Stimulated activated effector memory CD8-positive, alpha-beta T cell treated with anti-CD3 and anti-CD28 coated beads, Interleukin-12 subunit alpha, Interleukin-12 subunit beta, amount 100 ng/mL, for 72 hours (primary cell): ENCODE measurements at regions not wholly inside any gene's neighbourhood (a gene's known extent, or its start where the extent isn't known, plus 50 kb on each side); places are given as distances from the start of the nearest gene placed in this dataset.

Experiments
- ATAC-seq: fragments of 150-1000 bp; cut with Tn5 transposase; 2 replicates; pipeline ENCODE4 v1.10.0; 2021
- DNase-seq, 2 donors: peaks; one replicate each; pipeline ENCODE4 v3.0.0; 2021 to 2022; ENCODE audit warnings: low spot score in 2 of 2
- H3K27ac Mint-ChIP-seq: one replicate; pipeline ENCODE4 v1.8.0; 2022; ENCODE audit warnings: mild to moderate bottlenecking, mixed read lengths
- H3K36me3 Mint-ChIP-seq: one replicate; pipeline ENCODE4 v1.8.0; 2022; ENCODE audit warnings: mild to moderate bottlenecking, mixed read lengths
- H3K4me1 Mint-ChIP-seq: one replicate; pipeline ENCODE4 v1.8.0; 2022; ENCODE audit warnings: mixed read lengths
- H3K4me3 Mint-ChIP-seq: one replicate; pipeline ENCODE4 v1.8.0; 2022; ENCODE audit warnings: mild to moderate bottlenecking, mixed read lengths
- H3K9me3 Mint-ChIP-seq: one replicate; pipeline ENCODE4 v1.8.0; 2022; ENCODE audit warnings: mixed read lengths

DNA sequence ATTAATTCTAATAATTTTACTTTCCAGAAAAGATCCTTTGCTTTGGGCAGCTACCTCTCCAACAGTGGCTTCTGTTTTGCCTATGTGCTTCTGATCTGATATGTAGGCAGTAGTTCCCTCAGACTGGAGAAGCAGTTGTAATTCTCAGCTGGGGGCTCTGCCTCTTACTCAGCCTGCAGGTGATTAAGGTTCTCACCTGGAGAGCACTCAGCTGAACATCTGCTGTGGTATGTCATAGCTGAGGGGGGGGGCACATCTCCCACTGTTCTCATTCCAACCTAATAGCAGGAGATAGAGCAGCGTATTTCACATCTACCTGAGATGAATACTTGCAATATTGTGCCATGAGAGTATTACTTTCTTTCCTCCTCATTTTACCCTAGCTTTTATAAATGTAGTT lies 511.9 kb upstream of the CDH8 start:
- Mint-ChIP-seq H3K4me1 (no peaks in the 10 kb centered on the region), H3K9me3 (peaks cover 25% of the 10 kb centered on the region), H3K36me3 (no peaks in the 10 kb centered on the region), H3K4me3 (no peak overlapping the region), H3K27ac (no peak overlapping the region)
- DNase-seq = no peak
- no peak for ATAC-seq

DNA sequence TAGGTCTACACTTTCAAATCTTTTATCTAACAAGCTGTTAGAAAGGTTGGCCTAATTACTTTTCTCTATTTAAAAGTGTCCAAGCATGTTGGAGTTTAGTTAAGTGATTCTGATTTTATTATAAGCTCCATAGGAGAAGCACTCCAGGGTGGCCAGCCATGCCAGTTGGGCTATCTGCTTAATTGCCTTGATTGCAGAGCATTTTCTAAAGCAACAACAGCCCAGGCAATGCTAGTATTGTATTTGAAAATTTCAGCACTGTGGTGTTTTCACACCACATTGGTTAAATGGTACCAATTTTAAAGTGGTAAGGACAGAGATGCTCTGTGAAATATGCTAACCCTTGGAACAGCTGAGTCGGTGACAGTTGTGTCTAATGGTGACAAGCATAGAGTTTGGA lies 510.5 kb upstream of the CDH8 start:
- H3K36me3 Mint-ChIP-seq = no peaks in the 10 kb centered on the region
- DNase-seq = no peak
- H3K4me1 Mint-ChIP-seq = no peaks in the 10 kb centered on the region
- peaks cover 21% of the 10 kb centered on the region for H3K9me3 Mint-ChIP-seq
- H3K4me3 Mint-ChIP-seq = no peak overlapping the region
- H3K27ac Mint-ChIP-seq = no peak overlapping the region
- no peak for ATAC-seq

DNA sequence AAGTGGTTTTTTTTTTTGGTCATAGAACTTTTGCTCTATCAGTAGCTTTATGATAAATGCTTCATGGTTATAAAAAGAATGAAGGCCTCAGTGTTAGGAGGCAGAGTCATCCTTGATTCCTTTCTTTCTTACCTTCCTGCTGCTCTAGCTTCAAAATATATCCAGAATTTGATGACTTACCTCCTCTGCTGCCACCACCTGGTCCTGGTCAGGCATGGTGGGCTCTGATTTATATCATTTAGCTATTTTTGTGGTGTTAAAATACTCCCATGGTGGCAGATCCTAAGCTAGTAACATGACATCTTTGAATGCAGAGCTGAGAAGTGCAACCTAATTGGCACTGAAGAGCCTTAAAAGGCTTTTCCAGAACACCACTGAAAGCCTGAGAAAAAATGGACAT lies 508.8 kb upstream of the CDH8 start:
- no peak for DNase-seq
- ATAC-seq = no peak
- no peak overlapping the region for H3K27ac Mint-ChIP-seq
- no peaks in the 10 kb centered on the region for H3K36me3 Mint-ChIP-seq
- H3K4me3 Mint-ChIP-seq = no peak overlapping the region
- H3K9me3 Mint-ChIP-seq = peaks cover 17% of the 10 kb centered on the region
- no peaks in the 10 kb centered on the region for H3K4me1 Mint-ChIP-seq

DNA sequence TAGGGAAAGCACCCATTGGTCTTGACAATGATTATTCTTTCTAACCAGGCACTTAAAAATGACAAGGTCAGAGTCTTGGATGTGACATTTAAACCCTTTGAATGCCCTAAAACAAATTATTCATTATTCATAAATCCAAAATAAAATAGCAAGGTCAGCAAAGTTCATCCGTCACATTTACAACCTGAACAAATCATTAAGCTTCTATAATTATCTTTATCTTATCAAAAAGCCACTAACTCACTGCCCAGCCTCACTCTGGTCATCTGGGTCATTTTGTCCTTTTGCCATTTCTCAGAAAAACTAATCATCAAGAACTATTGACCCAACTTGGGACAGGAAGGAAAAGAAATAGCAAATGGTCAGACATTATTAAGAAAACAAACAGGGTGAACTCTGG lies 507.3 kb upstream of the CDH8 start:
- no peaks in the 10 kb centered on the region for H3K36me3 Mint-ChIP-seq
- no peaks in the 10 kb centered on the region for H3K4me1 Mint-ChIP-seq
- peaks cover 12% of the 10 kb centered on the region for H3K9me3 Mint-ChIP-seq
- H3K27ac Mint-ChIP-seq = no peak overlapping the region
- DNase-seq (no peak), ATAC-seq (no peak)
- no peak overlapping the region for H3K4me3 Mint-ChIP-seq

DNA sequence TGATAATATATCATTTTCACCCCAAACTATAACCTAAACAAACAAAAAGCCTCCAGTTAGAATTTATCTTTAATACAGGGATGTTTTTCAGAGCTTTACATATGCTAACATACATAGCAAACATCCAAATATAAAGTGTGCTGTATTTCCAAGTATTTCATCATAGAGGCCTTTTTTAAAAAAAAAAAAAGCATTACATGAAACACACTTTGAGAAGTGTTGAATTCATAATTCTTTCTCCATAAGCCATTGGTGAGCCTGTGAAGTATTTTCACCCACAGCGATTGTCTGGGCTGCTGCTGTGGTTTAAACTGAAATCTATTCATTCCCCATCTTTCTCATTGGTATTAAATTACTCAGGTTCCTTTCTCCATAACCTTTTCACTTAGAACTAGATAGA lies 503.4 kb upstream of the CDH8 start:
- H3K4me1 Mint-ChIP-seq = no peaks in the 10 kb centered on the region
- H3K27ac Mint-ChIP-seq = no peak overlapping the region
- H3K9me3 Mint-ChIP-seq = peaks cover 6% of the 10 kb centered on the region
- ATAC-seq (no peak), DNase-seq (no peak)
- H3K36me3 Mint-ChIP-seq = no peaks in the 10 kb centered on the region
- no peak overlapping the region for H3K4me3 Mint-ChIP-seq

DNA sequence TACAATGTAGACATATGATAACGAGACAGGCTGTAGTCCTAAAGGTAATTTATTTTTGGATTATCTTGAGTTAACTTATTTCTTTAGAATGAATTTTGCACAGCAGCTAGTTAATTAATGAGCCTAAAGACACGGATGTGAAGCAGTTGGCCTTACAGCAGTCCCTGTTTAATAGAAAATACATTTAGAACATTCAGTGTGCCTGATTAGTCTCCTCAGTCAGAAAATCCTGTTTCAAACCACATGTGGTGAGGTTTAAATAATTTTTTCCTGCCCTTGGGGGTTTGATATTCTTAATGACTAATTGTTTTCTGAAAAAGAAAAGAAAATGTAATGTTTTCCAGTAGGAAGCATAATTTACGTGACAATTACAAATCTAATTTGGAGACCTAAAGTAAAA lies 494.2 kb upstream of the CDH8 start:
- no peaks in the 10 kb centered on the region for H3K36me3 Mint-ChIP-seq
- H3K27ac Mint-ChIP-seq = no peak overlapping the region
- H3K4me1 Mint-ChIP-seq = no peaks in the 10 kb centered on the region
- H3K9me3 Mint-ChIP-seq = peaks cover 32% of the 10 kb centered on the region
- ATAC-seq (no peak), DNase-seq (no peak)
- no peak overlapping the region for H3K4me3 Mint-ChIP-seq

DNA sequence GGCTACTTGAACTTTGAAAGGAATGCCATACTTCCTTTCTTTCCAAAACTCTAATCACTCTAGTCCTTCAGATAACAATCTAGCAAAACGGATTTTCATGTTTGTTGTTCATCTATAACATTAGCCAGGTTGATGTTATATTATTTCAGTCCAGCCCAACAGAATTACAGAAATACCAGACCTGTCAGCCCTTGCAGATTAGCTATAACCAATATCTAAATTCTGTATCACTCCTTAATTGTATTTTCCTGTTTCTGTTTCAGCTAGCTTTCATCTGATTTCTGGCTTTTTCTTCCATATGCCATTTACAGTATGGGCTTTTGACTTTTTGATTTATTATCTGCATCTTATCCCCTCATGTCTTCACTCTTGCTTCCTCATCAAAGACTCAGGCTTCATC lies 479.8 kb upstream of the CDH8 start:
- Mint-ChIP-seq H3K36me3 (no peaks in the 10 kb centered on the region), H3K4me1 (no peaks in the 10 kb centered on the region), H3K27ac (no peak overlapping the region), H3K9me3 (peaks cover 35% of the 10 kb centered on the region), H3K4me3 (no peak overlapping the region)
- ATAC-seq = no peak
- DNase-seq = no peak

DNA sequence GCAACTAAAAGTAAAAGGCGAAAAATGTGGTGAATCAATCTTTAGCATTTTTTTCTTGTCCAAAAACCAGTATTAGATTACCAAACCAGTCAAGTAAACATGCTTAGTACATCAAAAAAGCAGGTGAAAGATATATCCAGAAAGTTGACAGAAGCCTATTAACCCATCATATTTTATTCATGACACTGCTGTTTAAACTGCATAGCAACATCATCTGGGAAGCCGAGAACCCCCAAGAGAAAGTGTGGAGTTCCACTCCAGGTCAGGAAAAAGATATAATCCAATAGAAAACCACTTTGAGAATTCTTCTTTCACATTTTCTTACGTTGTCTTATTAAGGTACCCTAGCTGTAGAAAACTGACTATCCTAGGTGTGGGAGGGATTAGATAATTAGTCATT lies 466.8 kb upstream of the CDH8 start:
- no peaks in the 10 kb centered on the region for H3K36me3 Mint-ChIP-seq
- ATAC-seq (no peak), DNase-seq (no peak)
- no peaks in the 10 kb centered on the region for H3K4me1 Mint-ChIP-seq
- no peak overlapping the region for H3K4me3 Mint-ChIP-seq
- peaks cover 25% of the 10 kb centered on the region for H3K9me3 Mint-ChIP-seq
- H3K27ac Mint-ChIP-seq = no peak overlapping the region

DNA sequence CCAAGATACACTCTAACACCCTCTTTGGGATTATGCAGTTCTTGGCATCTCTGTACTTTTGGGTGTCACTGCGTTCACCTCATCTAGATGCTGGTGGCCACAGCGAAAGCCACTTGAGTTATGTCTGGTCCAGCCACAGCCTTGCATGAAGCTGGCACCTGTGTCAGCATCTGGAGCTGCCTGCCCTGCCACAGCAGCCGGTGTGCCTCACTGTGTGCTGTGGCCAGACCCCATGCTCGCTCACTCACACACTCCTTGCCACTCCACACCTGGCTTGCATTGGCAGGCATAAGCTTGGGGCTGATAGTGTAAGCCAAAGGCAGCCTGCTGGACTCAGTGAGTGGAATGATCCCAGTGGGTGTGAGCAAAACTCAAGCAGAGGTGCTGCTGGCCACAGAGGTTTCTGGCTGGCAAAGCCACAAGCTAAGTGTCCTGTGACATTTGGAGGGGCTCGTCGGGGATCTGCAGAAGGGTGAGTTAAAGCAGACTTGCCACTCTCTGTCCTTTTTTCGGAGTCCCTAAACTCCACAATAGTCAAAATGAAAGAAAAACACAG lies 442.7 kb upstream of the CDH8 start:
- H3K36me3 Mint-ChIP-seq = no peaks in the 10 kb centered on the region
- DNase-seq = no peak
- H3K27ac Mint-ChIP-seq = no peak overlapping the region
- H3K9me3 Mint-ChIP-seq = peaks cover 10% of the 10 kb centered on the region
- no peak overlapping the region for H3K4me3 Mint-ChIP-seq
- no peaks in the 10 kb centered on the region for H3K4me1 Mint-ChIP-seq
- no peak for ATAC-seq

DNA sequence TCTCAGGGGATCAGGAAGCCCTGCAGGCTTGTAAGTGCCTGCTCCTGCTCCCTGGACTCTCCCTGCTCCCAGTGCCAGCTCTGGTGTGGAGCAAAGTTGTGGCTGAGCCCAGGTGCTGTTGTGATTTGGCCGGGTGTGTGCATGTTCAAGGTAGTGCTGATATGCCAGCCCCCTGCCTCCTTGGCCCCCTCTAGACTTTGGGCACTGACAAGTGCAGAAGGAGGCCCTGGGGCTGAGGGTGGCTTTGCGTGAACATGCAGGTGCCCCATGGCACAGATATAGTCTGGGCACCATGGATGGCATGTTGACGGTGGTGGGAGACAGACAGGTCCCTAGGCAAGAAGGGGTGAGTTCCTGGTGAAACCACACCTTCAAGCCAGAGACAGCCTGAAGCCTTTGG lies 441.6 kb upstream of the CDH8 start:
- no peaks in the 10 kb centered on the region for H3K36me3 Mint-ChIP-seq
- H3K9me3 Mint-ChIP-seq = peaks cover 8% of the 10 kb centered on the region
- no peak overlapping the region for H3K4me3 Mint-ChIP-seq
- ATAC-seq (no peak), DNase-seq (no peak)
- no peaks in the 10 kb centered on the region for H3K4me1 Mint-ChIP-seq
- no peak overlapping the region for H3K27ac Mint-ChIP-seq

DNA sequence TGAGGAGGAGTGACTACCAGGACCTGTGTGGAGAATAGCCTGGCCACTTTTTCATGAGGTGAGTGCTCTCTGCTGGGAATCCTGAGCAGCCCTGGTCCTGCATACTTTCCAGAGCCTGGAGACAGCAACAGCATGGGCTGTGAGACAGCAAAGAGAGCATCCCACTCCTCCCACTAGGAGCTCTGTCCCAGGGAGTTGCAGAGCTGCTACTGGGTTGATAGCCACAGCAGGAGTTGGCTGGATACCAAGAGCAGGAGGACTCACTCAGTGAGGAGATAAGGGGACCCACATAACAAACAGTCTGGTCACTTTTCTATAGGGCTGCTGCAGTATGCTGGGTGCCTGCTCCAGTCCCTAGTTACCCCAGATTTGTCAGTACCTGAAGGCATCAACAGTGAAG lies 439.3 kb upstream of the CDH8 start:
- DNase-seq (no peak), ATAC-seq (no peak)
- H3K36me3 Mint-ChIP-seq = no peaks in the 10 kb centered on the region
- no peak overlapping the region for H3K27ac Mint-ChIP-seq
- H3K4me1 Mint-ChIP-seq = no peaks in the 10 kb centered on the region
- no peak overlapping the region for H3K4me3 Mint-ChIP-seq
- peaks cover 15% of the 10 kb centered on the region for H3K9me3 Mint-ChIP-seq

DNA sequence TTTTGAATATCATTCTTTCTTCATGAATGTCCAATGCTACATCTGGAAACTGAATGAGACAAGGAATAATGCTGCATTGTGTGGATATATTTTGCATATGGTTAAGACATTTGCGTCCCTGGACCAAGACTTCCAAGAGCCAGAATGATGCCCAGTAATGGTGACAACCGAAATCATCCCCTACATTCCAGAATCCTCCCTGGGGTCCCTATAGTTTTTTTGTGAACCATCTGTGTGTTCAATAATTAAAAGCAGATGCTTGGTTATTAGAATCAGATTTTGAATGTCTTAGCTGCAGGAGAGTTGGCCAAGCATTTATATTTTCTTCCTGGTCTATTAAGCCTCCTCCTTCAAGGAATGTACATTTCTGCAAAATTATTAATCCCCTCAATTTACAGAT lies 426.7 kb upstream of the CDH8 start:
- Mint-ChIP-seq H3K4me3 (no peak overlapping the region), H3K9me3 (peaks cover 22% of the 10 kb centered on the region), H3K27ac (no peak overlapping the region), H3K36me3 (no peaks in the 10 kb centered on the region), H3K4me1 (no peaks in the 10 kb centered on the region)
- ATAC-seq = no peak
- DNase-seq = no peak

DNA sequence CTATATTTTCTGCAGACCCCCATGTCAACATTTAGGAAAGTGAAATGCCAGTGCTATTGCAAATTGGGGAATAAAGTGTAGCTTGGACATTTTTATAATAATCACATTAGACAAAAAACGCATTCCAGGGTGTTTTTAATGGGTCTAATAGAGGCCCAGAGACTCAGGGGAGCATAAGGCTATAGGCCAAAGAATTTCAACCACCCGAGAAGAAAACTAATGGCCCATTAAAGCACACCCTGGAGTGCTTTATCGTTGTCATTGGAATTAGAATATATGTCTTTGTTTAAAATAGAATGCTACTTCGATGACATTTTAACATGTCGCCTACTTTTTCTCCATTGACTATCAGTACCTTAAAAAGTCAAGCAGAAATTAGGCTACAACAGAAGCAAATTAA lies 414.1 kb upstream of the CDH8 start:
- no peaks in the 10 kb centered on the region for H3K4me1 Mint-ChIP-seq
- peaks cover 20% of the 10 kb centered on the region for H3K9me3 Mint-ChIP-seq
- no peak overlapping the region for H3K27ac Mint-ChIP-seq
- DNase-seq = no peak
- no peak overlapping the region for H3K4me3 Mint-ChIP-seq
- H3K36me3 Mint-ChIP-seq = no peaks in the 10 kb centered on the region
- no peak for ATAC-seq

DNA sequence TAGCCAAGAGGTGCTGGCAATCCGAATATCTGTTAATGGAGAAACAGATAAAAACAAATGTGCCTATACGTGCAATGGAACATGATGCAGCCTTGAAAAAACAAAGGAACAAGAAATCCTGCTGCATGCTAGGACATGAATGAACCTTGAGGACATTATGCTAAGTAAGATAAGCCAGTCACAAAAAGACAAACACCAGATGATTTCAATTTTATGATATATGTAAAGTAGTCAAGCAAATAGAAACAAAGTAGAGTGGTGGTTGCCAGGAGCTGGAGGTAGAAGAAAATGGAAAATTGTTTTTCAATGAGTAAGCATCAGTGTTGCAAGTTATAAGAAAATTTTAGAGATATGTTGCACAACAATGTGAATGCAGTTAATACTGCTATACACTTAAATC lies 409.7 kb upstream of the CDH8 start:
- Mint-ChIP-seq H3K4me1 (no peaks in the 10 kb centered on the region), H3K27ac (no peak overlapping the region), H3K9me3 (peaks cover 25% of the 10 kb centered on the region), H3K36me3 (no peaks in the 10 kb centered on the region), H3K4me3 (no peak overlapping the region)
- DNase-seq (no peak), ATAC-seq (no peak)

DNA sequence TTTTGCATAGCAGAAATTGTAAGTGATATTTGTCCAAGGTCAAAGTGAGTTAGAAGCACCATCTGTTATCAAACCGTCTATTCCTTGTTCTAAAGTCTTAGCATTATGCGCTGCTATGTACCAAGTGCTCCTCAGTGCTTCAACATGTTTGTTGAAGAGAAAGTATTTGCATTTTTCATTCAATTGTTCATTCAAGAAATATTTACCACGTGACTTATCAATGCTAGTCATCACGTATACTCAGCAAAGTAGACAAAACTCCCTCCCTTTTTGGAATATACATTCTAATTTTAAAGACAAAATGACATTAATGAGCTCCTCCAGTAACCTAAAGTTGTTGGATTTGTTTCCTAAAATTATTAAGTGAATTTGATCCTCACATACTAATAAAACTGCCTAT lies 388.0 kb upstream of the CDH8 start:
- Mint-ChIP-seq H3K27ac (no peak overlapping the region), H3K4me1 (no peaks in the 10 kb centered on the region), H3K36me3 (no peaks in the 10 kb centered on the region), H3K4me3 (no peak overlapping the region), H3K9me3 (peaks cover 11% of the 10 kb centered on the region)
- DNase-seq (no peak), ATAC-seq (no peak)

DNA sequence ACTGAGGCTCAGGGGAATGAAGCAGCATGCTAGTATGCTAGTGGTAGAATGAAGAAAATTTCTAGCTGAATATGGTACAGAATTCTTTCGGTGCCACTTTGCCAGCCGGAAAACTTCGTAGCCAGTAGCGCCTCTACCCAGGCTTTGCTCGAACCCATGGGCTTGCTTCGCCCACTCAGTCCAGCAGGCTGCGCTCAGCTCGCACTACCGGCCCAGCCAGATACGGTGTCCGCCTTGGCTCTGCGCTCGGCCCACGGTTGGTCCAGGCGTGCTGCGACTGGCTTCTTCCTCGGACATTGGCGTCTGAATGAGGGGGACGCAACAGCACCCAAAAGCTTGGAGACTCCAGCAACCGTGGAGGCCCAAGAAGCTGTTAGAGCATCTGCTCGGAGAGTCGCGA lies 372.5 kb upstream of the CDH8 start:
- H3K4me1 Mint-ChIP-seq = no peaks in the 10 kb centered on the region
- DNase-seq = no peak
- H3K9me3 Mint-ChIP-seq = peaks cover 18% of the 10 kb centered on the region
- no peak for ATAC-seq
- no peak overlapping the region for H3K4me3 Mint-ChIP-seq
- no peak overlapping the region for H3K27ac Mint-ChIP-seq
- H3K36me3 Mint-ChIP-seq = no peaks in the 10 kb centered on the region

DNA sequence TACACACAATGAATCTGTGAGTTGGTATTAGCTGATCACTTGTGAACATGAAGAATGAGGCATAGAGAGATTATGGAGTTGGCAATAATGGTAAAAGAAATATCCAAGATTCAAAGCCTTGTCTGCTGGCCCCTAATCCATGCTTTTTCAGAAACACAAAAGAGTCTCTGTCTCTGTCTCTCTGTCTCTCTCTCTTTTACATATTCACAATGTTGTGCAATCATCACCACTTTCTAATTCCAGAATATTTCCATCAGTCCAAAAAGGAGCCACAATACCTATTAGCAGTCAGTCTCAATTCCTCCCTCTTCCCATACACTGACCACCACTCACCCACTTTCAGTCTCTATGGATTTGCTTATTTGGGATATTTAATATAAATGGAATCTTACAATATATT lies 370.1 kb upstream of the CDH8 start:
- Mint-ChIP-seq H3K36me3 (no peaks in the 10 kb centered on the region), H3K4me3 (no peak overlapping the region), H3K9me3 (peaks cover 19% of the 10 kb centered on the region), H3K27ac (no peak overlapping the region), H3K4me1 (no peaks in the 10 kb centered on the region)
- no peak for ATAC-seq
- no peak for DNase-seq
